Mucosa of stomach (tissue), 1 donor: ENCODE measurements at regions not wholly inside any gene's neighbourhood (a gene's known extent, or its start where the extent isn't known, plus 50 kb on each side); places are given as distances from the start of the nearest gene placed in this dataset.
"Not testable (repeated sequence)": the region's sequence is repeated elsewhere in the genome, so short reads cannot be mapped to it uniquely, and the experiment has no call there.

Experiments used
- H3K27me3 ChIP-seq: one replicate; pipeline ENCODE4 v1.7.0; 2013; ENCODE audit warnings: mild to moderate bottlenecking, low read length; ENCODE audit not compliant: control insufficient read depth, insufficient read depth
- H3K36me3 ChIP-seq: one replicate; pipeline ENCODE4 v1.7.0; 2013; ENCODE audit warnings: low read length; ENCODE audit not compliant: control insufficient read depth, insufficient read depth
- H3K4me1 ChIP-seq: one replicate; pipeline ENCODE4 v1.7.0; 2013; ENCODE audit warnings: mild to moderate bottlenecking, low read length; ENCODE audit not compliant: control insufficient read depth, insufficient read depth
- H3K4me3 ChIP-seq: one replicate; pipeline ENCODE4 v1.7.0; 2013; ENCODE audit warnings: low read length
- H3K9ac ChIP-seq: one replicate; pipeline ENCODE4 v1.7.0; 2013; ENCODE audit warnings: mild to moderate bottlenecking, low read length, moderate library complexity
- H3K9me3 ChIP-seq: one replicate; pipeline ENCODE4 v1.7.0; 2013; ENCODE audit warnings: mild to moderate bottlenecking, low read length, moderate library complexity; ENCODE audit not compliant: control insufficient read depth
- donor health status: Pancreatic carcinoma.

- Histone ChIP-seq H3K9ac (no peak overlapping the region), H3K4me1 (peaks cover 15% of the 10 kb centered on the region), H3K36me3 (no peaks in the 10 kb centered on the region), H3K9me3 (no peaks in the 10 kb centered on the region), H3K27me3 (no peaks in the 10 kb centered on the region), H3K4me3 (no peak overlapping the region)
Measured at GRCh38 chr13:44734201-44734707, 158.1 kb upstream of the TSC22D1 start.

GRCh38 chr13:44732503-44733098 is 156.5 kb upstream of the TSC22D1 start:
- H3K27me3 ChIP-seq: no peaks in the 10 kb centered on the region
- H3K4me1 ChIP-seq: peaks cover 15% of the 10 kb centered on the region
- no peak overlapping the region for H3K4me3 ChIP-seq
- H3K9me3 ChIP-seq: no peaks in the 10 kb centered on the region
- H3K9ac ChIP-seq: no peak overlapping the region
- no peaks in the 10 kb centered on the region for H3K36me3 ChIP-seq

GRCh38 chr13:44730851-44731250 is 154.7 kb upstream of the TSC22D1 start:
- H3K9ac ChIP-seq: no peak overlapping the region
- H3K4me3 ChIP-seq: no peak overlapping the region
- H3K27me3 ChIP-seq: no peaks in the 10 kb centered on the region
- H3K9me3 ChIP-seq: no peaks in the 10 kb centered on the region
- no peaks in the 10 kb centered on the region for H3K36me3 ChIP-seq
- H3K4me1 ChIP-seq: peaks cover 19% of the 10 kb centered on the region

- no peak overlapping the region for H3K9ac ChIP-seq
- peaks cover 19% of the 10 kb centered on the region for H3K4me1 ChIP-seq
- no peaks in the 10 kb centered on the region for H3K36me3 ChIP-seq
- H3K4me3 ChIP-seq: no peak overlapping the region
- H3K27me3 ChIP-seq: no peaks in the 10 kb centered on the region
- H3K9me3 ChIP-seq: no peaks in the 10 kb centered on the region
Measured at GRCh38 chr13:44730099-44730498, 154.0 kb upstream of the TSC22D1 start.

GRCh38 chr13:44727591-44727990 is 151.5 kb upstream of the TSC22D1 start:
- H3K9ac ChIP-seq, H3K36me3 ChIP-seq, H3K9me3 ChIP-seq, H3K4me1 ChIP-seq, H3K27me3 ChIP-seq, H3K4me3 ChIP-seq: not testable (repeated sequence)

GRCh38 chr13:44726778-44727177 is 150.6 kb upstream of the TSC22D1 start:
- Histone ChIP-seq H3K4me3 (no peak overlapping the region), H3K9ac (no peak overlapping the region), H3K9me3 (no peaks in the 10 kb centered on the region), H3K36me3 (no peaks in the 10 kb centered on the region), H3K4me1 (peaks cover 4% of the 10 kb centered on the region), H3K27me3 (no peaks in the 10 kb centered on the region)

- no peaks in the 10 kb centered on the region for H3K9me3 ChIP-seq
- no peaks in the 10 kb centered on the region for H3K27me3 ChIP-seq
- H3K9ac ChIP-seq: no peak overlapping the region
- no peaks in the 10 kb centered on the region for H3K36me3 ChIP-seq
- peaks cover 4% of the 10 kb centered on the region for H3K4me1 ChIP-seq
- H3K4me3 ChIP-seq: no peak overlapping the region
Measured at GRCh38 chr13:44726214-44726613, 150.1 kb upstream of the TSC22D1 start.

GRCh38 chr13:44719857-44720671 is 143.9 kb upstream of the TSC22D1 start:
- Histone ChIP-seq H3K4me3 (no peak overlapping the region), H3K27me3 (no peaks in the 10 kb centered on the region), H3K9me3 (no peaks in the 10 kb centered on the region), H3K4me1 (no peaks in the 10 kb centered on the region), H3K36me3 (no peaks in the 10 kb centered on the region), H3K9ac (no peak overlapping the region)

GRCh38 chr13:44718467-44718866 is 142.3 kb upstream of the TSC22D1 start:
- Histone ChIP-seq H3K4me1 (no peaks in the 10 kb centered on the region), H3K4me3 (no peak overlapping the region), H3K27me3 (no peaks in the 10 kb centered on the region), H3K36me3 (no peaks in the 10 kb centered on the region), H3K9ac (no peak overlapping the region), H3K9me3 (no peaks in the 10 kb centered on the region)

GRCh38 chr13:44715287-44716230 is 139.4 kb upstream of the TSC22D1 start:
- Histone ChIP-seq H3K27me3 (no peaks in the 10 kb centered on the region), H3K9me3 (no peaks in the 10 kb centered on the region), H3K4me1 (no peaks in the 10 kb centered on the region), H3K36me3 (no peaks in the 10 kb centered on the region), H3K4me3 (no peak overlapping the region), H3K9ac (no peak overlapping the region)

- Histone ChIP-seq H3K36me3 (no peaks in the 10 kb centered on the region), H3K27me3 (no peaks in the 10 kb centered on the region), H3K9ac (no peak overlapping the region), H3K9me3 (no peaks in the 10 kb centered on the region), H3K4me3 (no peak overlapping the region), H3K4me1 (no peaks in the 10 kb centered on the region)
Measured at GRCh38 chr13:44713788-44714469, 137.8 kb upstream of the TSC22D1 start.
